GM04504 (cell line): ENCODE measurements at regions not wholly inside any gene's neighbourhood (a gene's known extent, or its start where the extent isn't known, plus 50 kb on each side); places are given as distances from the start of the nearest gene placed in this dataset.
"Not testable (repeated sequence)": the region's sequence is repeated elsewhere in the genome, so short reads cannot be mapped to it uniquely, and the experiment has no call there.

Experiments used
- DNase-seq: peaks from one replicate; pipeline ENCODE4 v3.0.0-alpha.2; 2012; ENCODE audit warnings: low read depth

DNA sequence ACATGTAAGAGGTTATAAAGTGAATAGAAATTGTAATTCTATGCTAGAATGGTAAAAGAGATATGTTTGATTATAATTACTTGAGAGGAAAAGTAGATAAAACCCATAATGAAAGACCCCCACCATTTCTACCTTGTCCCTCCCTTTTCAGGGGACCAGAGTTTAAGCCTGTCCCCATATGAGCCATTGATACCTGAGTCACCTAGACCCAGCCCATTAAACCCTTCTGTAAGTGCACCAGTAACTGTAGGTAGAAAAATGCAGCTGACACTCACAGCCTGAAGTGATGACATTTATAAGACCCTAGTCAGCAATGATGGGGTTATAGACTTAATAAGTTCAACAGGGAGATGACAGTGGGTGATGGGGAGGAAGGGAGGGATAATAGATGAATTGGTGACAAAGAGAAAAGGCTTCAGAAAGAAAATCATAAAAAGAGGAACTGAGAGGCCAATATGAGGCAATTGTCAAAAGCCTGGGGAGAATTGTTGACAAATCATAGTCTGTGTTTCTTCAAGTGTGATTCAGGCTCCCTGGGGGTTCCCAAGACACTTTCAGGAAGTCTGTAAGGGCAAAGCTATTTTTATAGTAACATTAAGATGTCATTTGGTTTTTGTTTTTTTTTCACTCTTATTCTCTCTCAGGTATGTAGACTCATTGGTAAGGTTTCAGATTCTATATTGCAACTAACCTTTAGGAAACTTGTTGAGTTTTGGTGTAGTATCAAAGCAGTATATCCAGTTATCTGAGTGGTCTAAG lies 544.2 kb downstream of the SATB2 start:
- DNase-seq, result peak; percentile 13

DNA sequence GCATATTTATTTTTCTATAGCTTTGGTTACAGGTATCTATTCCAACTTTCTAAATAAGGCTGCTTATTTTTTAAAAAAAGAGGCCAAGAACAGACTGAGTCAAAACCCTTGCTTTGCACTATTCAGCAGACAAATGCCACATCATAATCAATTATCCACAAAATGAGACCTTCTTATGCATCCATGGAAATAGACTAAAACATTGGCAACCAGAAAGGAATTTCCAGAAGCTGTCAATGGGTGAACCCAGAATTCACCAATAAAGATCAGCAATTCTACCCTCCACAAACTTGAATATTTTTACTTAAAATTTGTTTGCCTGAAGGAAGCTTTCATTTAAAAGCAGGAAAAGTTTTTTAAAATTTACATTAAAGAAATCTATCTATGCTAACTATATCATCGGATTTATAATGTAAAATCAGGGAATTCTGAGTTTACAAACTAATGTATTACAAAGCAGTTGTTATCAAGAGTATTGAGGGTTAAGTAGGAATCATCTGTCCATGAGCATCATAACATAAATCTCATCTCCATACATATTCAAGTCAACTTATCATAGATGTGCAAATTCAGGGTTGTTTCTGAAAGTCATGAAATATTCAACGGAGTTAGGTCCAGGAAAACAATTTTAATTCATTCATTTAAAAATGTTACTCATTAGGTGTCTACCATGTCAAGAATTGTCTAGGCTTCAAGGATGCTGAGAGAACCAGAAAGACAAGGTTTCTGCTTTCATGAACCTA lies 548.0 kb downstream of the SATB2 start:
- DNase-seq, result no peak

DNA sequence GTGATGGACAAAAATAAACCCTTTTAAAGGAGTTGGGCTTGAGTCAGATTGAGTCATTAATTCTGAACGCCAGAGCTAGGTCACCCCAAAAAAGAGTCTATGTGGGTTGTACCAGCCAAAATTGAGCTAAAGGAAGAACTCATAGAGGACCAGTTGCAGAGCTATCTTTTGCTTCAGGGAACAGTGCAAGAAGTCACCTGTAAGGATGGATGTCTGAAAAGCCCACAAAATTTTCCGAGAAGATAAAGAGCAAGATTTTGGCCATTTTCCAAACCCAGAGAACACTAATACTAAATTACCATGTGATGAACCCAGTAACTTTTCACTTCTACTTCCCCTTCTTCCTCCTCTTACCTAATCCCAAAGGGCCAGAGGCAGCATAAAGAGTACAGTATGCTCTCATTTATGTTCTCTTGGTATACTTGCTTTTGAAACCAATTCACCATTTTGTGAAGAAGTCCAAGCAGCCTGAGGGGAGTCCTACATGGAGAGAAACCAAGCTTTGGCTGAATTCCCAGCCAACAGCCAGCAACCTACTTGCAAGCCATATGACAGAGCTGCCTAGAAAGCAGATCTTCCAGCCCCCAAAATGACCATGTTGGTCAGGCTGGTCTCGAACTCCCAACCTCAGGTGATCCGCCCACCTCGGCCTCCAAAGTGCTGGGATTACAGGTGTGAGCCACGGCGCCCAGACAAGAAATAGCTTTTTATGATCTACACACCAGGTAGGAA lies 551.7 kb downstream of the SATB2 start:
- no peak for DNase-seq

DNA sequence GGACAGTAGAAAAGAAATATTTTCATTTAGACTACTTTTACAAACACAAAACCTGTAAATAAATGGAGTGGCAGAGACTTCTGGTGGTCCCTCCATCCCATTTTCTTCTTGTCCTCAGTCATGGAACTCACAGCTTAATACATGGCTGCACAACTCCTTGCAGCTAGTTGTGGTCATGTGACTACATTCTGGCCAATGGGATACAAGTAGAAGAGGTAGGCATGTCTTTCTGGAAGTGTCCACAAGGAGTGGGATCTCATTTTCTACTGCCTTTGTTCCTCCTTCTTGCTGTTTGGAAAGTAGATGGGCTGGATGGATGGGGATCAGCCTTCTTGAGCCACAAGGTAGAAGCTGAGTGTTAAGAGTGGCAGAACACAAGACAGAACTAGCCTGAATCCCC lies 555.8 kb downstream of the SATB2 start:
- DNase-seq, result no peak

DNA sequence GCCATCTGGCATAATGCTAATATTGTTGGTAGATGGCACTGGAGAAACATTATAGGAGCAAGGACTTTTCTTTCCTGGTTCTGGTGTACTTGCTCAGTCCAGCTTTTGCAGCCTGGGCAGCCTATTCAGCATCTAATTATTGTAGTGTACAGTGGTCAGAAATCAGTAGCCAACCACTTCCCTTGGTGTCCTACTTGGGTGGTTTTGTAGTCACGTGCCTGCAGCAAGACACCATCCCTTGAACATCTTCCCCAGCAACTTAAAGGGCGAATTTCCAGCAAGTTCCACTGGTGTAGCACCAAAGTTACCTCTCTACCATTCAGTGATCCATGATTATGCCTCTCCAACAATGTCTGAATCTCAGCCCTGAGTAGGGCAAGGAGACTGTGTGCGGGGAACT lies 557.6 kb downstream of the SATB2 start:
- DNase-seq, result no peak

DNA sequence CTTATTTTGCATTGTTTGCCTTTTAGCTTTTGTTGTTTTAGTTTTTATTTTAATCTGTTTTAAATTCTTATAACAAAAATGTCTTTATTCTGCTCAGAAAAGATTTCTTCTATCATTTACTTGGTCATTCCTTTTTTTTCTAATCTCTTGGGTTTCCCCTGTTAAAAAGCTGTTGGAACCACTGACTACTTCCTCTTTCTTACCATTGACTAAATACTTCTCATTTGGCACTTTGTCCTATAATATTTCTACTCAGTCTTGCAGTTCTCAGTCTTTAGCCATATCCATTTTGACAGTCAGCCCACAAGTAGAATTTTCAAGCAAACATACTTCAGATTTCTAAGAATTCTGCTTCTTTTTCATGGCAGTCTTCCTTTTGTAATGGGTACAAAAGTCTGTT lies 567.2 kb downstream of the SATB2 start:
- DNase-seq, result no peak

DNA sequence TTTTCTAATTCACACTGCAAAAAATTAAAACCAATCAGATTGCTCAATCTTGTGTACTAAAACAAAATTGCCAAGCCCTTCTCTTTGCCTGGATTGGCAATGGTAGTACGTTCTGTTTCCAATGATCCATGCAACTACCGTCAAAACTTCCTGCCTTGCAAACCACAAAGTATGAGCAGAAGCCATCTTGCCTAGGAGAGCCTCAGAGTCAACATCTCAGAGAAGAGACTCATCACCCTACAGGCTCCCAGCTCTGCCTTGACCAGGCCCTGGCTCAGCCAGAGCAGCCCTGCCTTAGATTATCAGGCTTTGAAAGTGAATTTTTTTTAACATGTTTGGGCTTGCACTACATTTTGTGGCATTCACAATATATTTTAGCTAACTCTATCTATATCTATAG lies 574.1 kb downstream of the SATB2 start:
- no peak for DNase-seq

DNA sequence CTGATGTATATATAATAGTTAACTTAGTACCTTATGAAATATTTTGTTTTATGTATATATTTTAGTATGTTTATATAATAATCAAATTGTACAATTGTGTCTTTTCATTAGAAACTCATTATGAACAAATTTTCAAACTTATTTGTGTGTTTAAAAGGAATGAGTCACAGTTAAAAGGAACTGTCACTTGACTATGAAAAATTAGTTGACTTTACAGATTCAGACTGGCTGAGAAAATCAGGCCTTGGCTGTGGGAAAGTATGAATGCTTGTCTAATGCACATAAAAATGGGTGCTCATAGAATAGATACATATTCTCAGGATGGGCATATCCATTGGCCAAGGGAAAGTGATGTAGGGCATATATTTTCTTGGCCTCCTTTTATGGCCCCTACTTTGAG lies 576.8 kb downstream of the SATB2 start:
- no peak for DNase-seq

DNA sequence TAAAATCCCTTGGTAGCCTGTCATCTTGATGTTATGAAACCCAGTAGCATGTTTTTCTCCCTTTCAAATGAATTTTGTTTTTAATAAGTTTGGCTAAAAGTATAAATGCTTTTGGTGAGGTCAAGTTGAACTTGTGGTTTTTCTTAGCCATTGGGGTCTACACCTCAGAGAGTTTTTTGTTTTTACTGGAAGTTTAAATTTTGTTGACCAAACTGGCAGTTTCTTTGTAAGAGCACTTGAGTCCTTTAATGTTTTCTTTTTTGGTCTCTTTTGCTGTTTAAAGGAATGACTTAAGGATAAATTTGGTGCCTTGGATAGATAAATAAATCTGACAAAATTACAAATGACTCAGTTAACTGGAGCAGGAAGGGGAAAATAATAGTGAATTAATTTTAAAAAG lies 577.3 kb downstream of the SATB2 start:
- no peak for DNase-seq

DNA sequence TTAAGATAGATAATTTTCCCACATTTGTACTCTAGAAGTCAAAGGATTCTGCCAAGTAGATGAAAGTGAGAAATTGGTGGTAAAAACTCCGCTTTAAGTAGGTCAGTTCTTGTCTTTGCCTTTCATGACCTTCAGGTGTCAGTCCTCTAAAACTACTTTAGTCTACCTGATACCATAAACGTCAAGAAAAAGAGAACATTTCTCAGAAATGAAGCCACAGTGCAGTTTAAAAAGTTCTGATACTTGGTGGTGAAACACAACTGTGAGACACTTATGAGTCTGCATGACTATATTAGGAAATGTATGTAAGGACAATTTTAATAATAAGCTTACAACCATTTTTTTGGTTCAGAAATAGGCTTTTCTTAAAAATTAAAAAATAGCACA lies 583.3 kb downstream of the SATB2 start:
- DNase-seq, result no peak

DNA sequence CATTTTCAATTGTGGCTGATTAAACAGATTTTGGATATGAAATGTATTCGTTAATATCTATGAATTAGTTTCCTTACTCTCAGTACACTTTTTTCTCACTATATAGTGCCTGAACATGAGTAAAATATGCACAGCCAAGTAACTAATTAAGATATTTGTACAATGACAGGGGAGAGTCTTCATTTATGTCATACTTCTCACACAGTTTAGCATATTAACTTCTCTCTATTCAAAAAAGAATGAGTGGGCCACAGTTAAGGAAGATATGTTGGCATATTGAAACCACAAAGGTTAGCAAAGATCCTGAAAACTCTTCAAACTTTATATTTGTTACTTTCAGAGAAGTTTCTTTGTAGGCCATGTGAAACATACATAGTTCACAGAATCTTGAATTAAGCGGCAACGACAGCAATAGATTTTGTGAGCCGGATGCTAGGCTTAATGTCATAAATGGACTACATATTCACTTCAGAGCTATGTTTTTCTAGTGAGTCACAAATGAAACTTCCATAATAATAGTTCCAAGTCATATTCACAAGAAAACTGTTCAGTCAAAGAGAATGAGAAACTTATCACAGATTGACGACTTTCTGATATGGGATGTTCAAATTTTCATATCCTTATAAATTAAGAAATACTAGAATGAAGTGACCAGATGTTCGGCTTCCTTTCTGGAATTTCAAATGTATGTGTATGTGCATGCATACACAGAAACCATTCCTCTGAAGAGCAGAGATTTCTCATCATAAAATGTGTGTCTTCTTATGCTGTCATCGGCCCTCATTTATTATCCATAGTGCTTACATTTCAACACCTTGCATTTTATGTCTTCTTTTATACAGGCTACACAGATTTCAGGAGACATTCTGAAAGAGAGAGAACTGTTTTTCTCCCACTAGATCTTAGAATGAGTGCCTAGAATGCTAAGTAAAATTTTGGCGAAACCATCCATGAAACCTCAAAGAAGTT lies 584.0 kb downstream of the SATB2 start:
- DNase-seq, result peak; percentile 25

DNA sequence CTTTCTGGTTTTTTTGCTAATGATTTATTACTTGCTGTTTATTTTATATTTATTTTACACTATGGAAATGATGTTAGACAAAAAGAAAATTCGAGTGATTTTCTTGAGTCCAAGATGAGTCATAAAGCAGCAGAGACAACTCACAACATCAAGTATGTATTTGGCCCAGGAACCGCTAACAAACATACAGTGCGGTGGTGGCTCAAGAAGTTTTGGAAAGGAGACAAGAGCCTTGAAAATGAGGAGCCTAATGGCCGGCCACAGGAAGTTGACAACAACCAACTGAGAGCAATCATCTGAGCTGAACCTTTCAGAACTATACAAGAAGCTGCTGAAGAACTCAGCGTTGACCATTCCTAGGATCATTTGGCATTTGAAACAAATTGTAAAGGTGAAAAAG lies 594.1 kb downstream of the SATB2 start:
- DNase-seq, result no peak

DNA sequence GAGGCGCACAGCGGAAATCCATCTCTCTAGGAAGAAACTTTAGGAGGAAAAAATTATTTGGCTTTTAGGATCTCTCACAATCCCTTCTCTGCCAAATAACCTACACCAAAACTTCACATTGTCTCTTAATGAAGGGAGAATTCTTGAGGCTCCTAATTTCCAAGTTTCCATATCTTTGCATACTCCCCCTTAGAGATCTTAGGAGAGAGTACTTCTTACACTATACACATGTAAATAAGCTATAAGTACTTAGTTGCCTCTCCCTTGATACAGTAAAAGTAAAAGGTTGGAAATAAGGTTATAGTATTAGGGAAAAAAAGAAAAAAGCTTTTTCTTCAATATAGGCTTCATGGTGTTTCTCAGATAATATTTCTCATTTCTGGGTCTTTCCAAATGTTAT lies 596.7 kb downstream of the SATB2 start:
- no peak for DNase-seq

DNA sequence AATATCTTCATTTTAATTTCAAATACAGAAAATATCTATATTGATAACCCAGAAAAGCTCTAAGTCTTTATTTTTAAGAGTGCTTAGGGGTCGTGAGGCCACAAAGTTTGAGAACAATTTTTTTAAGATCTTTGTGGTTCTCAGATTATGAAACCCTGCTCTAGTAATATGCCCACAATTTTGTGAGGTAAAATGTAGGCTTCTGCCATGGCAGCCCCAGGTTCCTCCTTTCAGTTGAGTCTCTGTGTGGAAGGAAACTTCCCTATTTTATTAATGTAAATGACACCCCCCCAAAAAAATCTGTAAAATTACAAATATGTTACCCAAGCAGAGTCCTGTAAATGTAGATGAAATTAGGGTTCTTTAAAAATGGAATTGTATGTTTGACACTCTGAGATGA lies 600.5 kb downstream of the SATB2 start:
- DNase-seq, result no peak

DNA sequence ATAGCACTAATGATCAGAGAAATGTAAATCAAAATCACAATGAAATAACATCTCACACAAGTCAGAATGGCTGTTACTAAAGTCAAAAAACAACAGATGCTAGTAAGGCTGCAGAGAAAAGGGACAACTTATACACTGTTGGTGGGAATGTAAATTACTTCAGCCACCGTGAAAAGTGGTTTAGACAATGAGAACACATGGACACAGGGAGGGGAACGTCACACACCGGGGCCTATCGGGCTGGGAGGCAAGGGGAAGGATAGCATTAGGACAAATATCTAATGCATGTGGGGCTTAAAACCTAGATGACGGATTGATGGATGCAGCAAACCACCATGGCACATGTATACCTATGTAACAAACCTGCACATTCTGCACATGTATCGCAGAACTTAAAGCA lies 602.0 kb downstream of the SATB2 start:
- not testable (repeated sequence) for DNase-seq

DNA sequence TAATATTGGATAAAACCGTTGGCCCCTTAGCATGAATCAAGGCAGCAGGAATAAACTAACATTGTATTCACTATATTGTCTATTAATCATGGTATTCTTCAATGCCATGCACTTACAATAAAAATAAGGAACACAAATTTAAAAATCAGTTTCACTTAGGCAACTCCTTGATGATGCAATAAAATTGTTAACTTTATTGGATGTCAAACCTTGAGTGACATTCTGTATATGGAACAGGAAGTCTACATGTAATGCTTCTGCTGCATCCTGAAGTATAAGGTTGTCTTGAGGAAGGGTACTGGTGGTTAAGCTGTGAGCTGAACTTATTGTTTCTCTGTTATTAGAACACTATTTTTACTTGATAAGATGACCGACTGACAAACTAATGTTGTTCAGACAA lies 605.5 kb downstream of the SATB2 start:
- DNase-seq, result no peak

DNA sequence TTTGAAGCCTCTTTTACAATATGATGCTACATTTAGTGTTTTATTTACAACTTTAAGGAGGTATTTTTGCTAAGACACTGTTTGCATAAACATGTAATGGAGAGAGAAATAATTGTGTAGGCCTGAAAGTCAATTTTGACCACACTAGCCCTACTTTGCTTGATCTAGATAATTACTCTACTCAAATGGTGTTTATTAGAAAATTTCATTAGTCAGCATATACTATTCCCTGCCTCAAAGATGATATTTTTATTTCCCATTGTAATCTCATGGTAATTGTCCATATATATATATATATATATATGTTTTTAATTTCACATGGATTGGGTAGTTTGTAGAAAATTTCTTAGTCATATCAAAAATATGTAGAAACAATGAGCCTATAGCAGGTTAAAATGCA lies 632.2 kb downstream of the SATB2 start:
- no peak for DNase-seq

DNA sequence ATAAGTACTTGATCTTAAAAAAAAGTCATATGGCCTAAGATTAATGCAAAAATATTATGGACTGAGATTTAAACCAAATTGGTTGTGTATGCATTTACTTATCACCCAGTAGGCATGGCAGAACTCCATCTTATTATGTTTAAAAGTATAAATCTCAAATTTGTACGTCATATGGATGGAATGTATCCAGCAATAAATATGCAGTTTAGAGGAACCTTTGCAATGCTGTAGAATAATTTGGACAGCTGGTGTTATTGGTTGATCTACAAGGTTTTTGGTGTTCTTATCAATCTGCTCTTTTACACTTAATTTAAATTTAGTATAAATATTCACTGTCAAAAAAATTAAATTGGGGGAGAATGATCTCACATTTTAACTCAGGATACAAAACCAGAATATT lies 640.2 kb downstream of the SATB2 start:
- DNase-seq, result no peak

DNA sequence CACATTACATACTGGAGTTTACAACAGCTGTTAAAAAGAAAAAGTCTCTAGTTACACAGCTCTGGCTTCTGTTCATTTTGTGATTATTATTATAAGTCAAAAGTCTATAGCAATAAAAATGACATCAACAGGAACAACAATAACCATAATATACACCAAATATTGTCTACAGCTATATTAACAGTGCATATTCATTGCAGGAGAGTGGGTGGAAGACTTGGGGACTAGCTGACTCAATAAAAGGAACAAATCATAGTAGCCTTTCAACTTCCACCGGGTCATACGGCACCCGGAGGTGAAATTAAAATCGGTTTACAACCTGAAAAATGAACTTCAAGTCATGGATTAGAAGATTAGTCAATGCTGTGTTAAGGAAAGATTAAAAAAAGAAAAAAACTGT lies 642.1 kb downstream of the SATB2 start:
- no peak for DNase-seq

DNA sequence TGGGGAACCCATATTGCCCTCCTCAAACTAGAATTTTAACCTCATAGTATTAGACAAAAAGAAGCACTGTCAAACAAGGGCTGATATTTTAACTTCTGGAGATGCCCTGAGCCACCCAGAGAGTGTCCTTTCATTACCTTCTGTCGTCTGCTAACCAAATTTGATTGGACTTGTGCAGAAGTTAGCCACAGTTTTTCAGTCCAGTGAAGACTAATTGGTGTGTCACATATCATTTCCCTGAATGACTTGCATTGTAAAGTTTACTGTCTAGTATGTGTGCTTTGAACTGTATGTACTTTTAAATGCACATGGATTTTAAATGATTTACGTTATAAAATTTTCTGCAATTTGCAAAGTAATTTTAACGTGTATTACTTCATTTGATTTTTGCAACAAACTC lies 646.5 kb downstream of the SATB2 start:
- no peak for DNase-seq

DNA sequence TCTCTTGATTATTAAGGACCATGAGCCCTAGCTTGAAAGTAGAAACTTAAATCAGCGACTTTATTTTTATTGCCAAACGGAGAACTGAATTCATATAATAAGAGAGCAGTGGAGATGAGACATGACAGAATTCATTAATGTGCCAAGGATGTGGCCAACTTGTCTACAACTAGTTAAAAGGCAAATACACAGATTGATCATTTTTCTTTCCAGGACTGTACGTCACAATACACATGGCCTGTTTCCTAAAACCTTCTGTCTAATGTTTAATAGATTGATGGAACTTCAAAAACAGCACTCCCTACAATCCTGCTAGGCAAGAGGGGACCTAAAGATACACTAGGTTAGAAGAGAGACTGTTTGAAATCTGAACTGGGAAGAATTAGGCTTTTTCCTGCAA lies 647.8 kb downstream of the SATB2 start:
- no peak for DNase-seq

DNA sequence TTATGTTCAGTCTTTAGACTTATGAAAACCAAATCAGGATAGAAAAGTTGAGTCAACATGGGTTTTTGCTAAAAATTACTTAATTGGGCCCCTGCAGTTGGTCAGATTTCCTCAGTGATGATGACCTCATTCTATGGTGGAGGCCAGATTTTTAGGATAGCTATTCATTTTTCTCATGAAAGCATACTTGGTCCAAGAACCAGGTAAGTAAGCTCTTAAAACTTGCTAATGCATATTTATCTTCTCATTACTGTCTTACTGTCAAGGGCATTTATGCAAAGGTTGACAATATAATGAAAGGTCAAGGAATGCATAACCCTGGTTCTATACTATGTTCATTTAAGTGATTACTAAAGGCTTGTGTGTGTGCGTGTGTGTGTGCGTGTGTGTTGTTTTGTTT lies 650.6 kb downstream of the SATB2 start:
- peak; percentile 46 for DNase-seq
